Kidney (tissue), 13 donors: ENCODE measurements at regions not wholly inside any gene's neighbourhood (a gene's known extent, or its start where the extent isn't known, plus 50 kb on each side); places are given as distances from the start of the nearest gene placed in this dataset.
"Not testable (repeated sequence)": the region's sequence is repeated elsewhere in the genome, so short reads cannot be mapped to it uniquely, and the experiment has no call there.

Experiments used
- DNase-seq, 5 donors: peaks; one replicate each; pipeline ENCODE4 v3.0.0-alpha.2; 2013 to 2020
- FAIRE-seq: peaks from 2 replicates; lab custom pipeline; 2012; peaks lifted over from hg19 to GRCh38; lab: Jason Lieb, UNC
- H3K27ac ChIP-seq, 2 donors: one replicate each; pipeline ENCODE4 v1.7.0; 2013; ENCODE audit warnings: low read depth in 2 of 2, low read length in 2 of 2, inconsistent platforms in 1 of 2
- H3K27me3 ChIP-seq: one replicate; pipeline ENCODE4 v1.7.1; 2013; ENCODE audit warnings: low read length, inconsistent platforms; ENCODE audit not compliant: control insufficient read depth, insufficient read depth
- H3K36me3 ChIP-seq, 3 donors: one replicate each; pipeline versions ENCODE4 v1.7.0 to v1.7.1; 2013; ENCODE audit warnings: low read length in 3 of 3, control low read depth in 1 of 3, inconsistent platforms in 1 of 3; ENCODE audit not compliant: insufficient read depth in 3 of 3, control insufficient read depth in 2 of 3
- H3K4me1 ChIP-seq, 3 donors: one replicate each; pipeline versions ENCODE4 v1.7.0 to v1.7.1; 2013; ENCODE audit warnings: low read length in 3 of 3, inconsistent platforms in 1 of 3, low read depth in 1 of 3; ENCODE audit not compliant: control insufficient read depth in 2 of 3, insufficient read depth in 2 of 3
- H3K4me3 ChIP-seq, 3 donors: one replicate each; pipeline versions ENCODE4 v1.7.0 to v1.8.1; 2013; ENCODE audit warnings: low read length in 3 of 3, control low read depth in 1 of 3, inconsistent platforms in 1 of 3
- H3K9ac ChIP-seq, 3 donors: one replicate each; pipeline versions ENCODE4 v1.7.0 to v1.7.1; 2013; ENCODE audit warnings: low read length in 3 of 3, control low read depth in 1 of 3, inconsistent platforms in 1 of 3
- H3K9me3 ChIP-seq, 3 donors: one replicate each; pipeline versions ENCODE4 v1.7.0 to v1.7.1; 2013; ENCODE audit warnings: low read length in 3 of 3, control low read depth in 1 of 3, inconsistent platforms in 1 of 3; ENCODE audit not compliant: control insufficient read depth in 2 of 3, insufficient read depth in 1 of 3
- intact Hi-C: fragments of 100-400 bp; cut with DNase I; formaldehyde crosslinking; loops from one replicate; pipeline ENCODE4 v1.11.1; 2022
- TF ChIP-seq, protein P1 (sequence below): IDR thresholded peaks from 3 replicates; pipeline ENCODE4 v1.5.1; 2012; ENCODE audit warnings: mild to moderate bottlenecking, moderate library complexity, borderline replicate concordance; ENCODE audit not compliant: insufficient read depth; ENCODE audit errors: extremely low read depth
- donor health status: control.
- donor health status: control.
- donor health status: control.
- donor health status: control.
- donor health status: control.
- donor health status: DM: yes; HTN: yes; CAD: no.
- donor health status: Normal renal cell carcinoma (clear cell type).

DNA sequence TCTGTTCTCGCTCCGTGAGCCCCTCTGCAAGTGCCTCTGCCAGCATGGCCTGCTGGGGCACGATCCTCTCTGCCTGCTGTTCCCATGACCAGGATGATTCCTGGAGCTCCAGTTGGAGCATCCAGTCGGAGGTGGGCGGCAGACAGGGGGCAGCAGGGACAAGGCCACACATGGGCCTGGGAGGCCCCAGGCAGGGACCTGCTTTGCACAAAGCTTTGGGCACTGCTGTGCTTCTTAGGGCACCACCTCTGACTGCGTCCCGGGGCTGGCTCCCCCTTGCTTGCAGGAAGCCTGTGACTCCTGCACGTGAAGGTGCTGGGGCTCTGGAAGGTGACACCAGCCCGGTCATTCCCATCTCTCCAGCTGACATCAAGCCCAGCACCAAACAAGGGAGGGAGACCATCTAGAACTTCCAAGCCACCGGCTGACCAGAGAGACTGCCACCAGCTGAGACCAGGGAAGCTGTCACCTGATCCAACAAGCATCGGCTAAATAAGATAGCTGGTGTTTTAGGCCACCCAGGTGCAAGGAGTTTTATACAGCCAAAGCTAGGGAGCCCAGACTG, 174.8 kb upstream of the FOXD4L5 start:
- Histone ChIP-seq H3K9me3 (no peaks in the 10 kb centered on the region), H3K27ac (no peak overlapping the region), H3K9ac (no peak overlapping the region), H3K27me3 (no peaks in the 10 kb centered on the region), H3K36me3 (no peaks in the 10 kb centered on the region), H3K4me3 (no peak overlapping the region), H3K4me1 (no peaks in the 10 kb centered on the region)
- DNase-seq (no peak), FAIRE-seq (no peak)
- TF ChIP-seq, protein P1, sequence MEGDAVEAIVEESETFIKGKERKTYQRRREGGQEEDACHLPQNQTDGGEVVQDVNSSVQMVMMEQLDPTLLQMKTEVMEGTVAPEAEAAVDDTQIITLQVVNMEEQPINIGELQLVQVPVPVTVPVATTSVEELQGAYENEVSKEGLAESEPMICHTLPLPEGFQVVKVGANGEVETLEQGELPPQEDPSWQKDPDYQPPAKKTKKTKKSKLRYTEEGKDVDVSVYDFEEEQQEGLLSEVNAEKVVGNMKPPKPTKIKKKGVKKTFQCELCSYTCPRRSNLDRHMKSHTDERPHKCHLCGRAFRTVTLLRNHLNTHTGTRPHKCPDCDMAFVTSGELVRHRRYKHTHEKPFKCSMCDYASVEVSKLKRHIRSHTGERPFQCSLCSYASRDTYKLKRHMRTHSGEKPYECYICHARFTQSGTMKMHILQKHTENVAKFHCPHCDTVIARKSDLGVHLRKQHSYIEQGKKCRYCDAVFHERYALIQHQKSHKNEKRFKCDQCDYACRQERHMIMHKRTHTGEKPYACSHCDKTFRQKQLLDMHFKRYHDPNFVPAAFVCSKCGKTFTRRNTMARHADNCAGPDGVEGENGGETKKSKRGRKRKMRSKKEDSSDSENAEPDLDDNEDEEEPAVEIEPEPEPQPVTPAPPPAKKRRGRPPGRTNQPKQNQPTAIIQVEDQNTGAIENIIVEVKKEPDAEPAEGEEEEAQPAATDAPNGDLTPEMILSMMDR, result no peak
- intact Hi-C loops, result no loop called here

DNA sequence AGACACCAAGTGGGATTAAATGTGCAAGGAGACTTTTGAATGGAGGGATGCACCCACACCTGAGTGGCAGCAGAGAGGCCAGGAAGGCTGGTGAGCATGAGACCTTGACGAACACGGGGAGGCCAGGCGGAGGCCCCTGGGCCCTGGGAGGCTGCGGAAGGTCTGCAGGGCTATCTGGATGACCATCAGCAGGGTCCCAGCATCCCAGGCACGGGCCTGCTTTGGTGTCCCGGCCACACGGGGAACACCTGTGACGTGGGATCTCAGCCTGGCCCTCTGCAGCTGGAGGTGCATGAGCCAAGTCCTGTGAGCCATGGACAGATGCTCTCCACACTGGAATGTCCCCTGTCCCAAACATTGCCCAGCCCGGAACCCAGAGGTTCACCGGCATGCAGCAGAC, 174.0 kb upstream of the FOXD4L5 start:
- no peaks in the 10 kb centered on the region for H3K36me3 ChIP-seq
- no peak overlapping the region for H3K4me3 ChIP-seq
- DNase-seq (no peak), FAIRE-seq (no peak)
- H3K27ac ChIP-seq, result no peak overlapping the region
- H3K4me1 ChIP-seq, result no peaks in the 10 kb centered on the region
- intact Hi-C loops, result no loop called here
- no peaks in the 10 kb centered on the region for H3K27me3 ChIP-seq
- H3K9ac ChIP-seq, result no peak overlapping the region
- H3K9me3 ChIP-seq, result no peaks in the 10 kb centered on the region
- TF ChIP-seq, protein P1, result no peak

DNA sequence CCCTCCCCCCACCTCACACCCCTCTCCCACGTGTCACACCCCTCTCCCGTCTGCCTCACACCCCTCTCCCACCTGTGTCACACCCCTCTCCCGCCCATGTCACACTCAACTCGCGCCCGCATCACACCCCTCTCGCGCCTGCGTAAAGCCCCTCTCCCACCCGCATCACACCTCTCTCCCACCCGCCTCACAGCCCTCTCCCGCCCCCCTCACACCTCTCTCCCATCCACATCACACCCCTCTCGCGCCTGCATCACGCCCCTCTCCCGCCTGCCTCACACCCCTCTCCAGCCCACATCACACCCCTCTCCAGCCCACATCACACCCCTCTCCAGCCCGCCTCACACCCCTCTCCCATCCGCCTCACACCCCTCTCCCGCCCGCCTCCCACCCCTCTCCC, 173.5 kb upstream of the FOXD4L5 start:
- intact Hi-C loops, result no loop called here
- FAIRE-seq (no peak), DNase-seq (peak in 1 of 5 donors; percentile 48)
- H3K27ac ChIP-seq, result no peak overlapping the region
- H3K27me3 ChIP-seq, result no peaks in the 10 kb centered on the region
- no peaks in the 10 kb centered on the region for H3K36me3 ChIP-seq
- TF ChIP-seq, protein P1, result no peak
- no peak overlapping the region for H3K4me3 ChIP-seq
- H3K9me3 ChIP-seq, result no peaks in the 10 kb centered on the region
- no peaks in the 10 kb centered on the region for H3K4me1 ChIP-seq
- H3K9ac ChIP-seq, result no peak overlapping the region

DNA sequence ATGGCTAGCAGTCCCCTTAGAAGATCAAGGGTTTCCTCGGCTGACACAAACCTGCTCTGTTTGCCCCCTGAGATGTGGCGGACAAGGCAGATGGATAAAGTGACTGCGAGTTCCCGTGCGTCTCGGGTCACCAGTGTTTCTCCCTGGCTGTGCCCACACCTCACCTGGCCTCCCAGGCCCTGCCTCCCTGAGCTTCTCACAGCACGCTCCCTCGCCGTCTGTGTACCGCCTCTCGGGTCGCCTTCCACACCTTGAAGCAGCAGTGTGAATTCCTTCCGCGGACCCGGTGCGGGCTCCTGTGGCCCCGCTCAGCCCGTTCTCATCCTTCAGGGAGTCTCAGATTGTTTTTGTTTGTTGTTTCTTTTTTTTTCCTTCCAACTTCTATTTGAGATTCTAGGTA, 172.0 kb upstream of the FOXD4L5 start:
- H3K27me3 ChIP-seq, H3K9me3 ChIP-seq, H3K27ac ChIP-seq, FAIRE-seq, H3K4me1 ChIP-seq, H3K9ac ChIP-seq, H3K36me3 ChIP-seq, intact Hi-C loops, H3K4me3 ChIP-seq: not testable (repeated sequence)
- DNase-seq, result peak in 1 of 5 donors; percentile 48

DNA sequence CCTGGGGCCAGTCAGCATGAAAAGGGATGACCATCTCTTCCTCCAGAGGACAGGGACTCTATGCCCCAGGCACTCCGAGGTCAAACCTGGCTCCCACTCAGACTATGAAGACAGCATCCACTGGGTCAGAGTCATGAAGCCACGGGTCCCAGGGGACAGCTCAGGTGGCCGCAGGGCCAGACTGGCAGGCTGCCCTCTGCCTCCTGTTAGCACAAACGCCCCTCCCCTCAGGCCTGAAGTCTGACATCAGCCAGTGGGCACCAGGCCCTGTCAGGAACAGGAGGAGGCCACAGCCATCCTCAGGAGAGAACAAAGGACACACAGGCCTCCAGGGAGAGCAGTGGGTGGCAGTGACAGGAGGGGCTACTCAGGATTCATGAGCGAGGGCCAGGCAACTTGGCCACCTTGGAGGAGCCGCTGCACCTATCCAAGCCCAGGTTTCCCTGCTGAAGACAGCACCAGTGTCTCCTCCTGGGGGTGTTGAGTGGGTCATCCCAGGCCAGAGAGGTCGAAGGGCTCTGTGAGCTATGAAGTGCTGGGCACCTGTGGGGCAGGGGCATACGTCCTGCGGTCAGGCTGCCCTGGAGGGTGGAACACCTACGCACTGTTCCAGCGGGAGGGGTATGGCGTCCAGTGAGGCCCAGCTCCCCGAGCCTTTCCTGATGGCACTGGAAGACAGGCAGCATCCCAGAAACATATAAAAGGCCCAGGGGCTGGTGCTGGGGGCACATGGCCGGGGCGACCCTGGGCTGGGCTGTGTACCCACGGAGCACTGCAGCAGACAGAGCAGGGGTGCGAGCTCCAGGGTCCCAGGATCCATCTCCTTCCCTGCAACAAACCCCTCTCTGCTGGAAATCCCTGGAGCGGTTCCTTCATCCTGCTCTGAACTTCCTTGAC, 171.0 kb upstream of the FOXD4L5 start:
- H3K4me1 ChIP-seq, intact Hi-C loops, FAIRE-seq, H3K36me3 ChIP-seq, H3K27ac ChIP-seq, H3K4me3 ChIP-seq, H3K9me3 ChIP-seq, H3K9ac ChIP-seq, H3K27me3 ChIP-seq: not testable (repeated sequence)
- DNase-seq, result peak in 1 of 5 donors; percentile 49

DNA sequence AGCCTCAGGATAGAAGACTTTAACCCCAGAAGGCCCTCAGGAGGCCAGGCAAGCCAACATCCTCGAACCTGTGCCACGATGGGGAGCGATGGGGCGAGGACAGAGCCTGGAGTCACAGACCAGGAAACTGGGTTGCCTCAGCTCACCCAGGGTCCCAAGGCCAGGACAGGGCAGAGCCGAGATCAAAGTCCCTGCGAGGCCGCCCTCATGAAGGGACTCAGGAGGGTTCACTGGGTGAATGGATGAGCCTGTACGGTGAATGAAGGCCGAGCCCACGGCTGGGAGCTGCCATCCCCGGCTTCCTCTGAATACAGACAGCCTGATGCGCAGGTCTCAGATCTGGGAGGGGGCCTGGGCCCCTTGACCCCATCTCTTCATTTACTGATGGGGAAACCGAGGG, 170.1 kb upstream of the FOXD4L5 start:
- H3K36me3 ChIP-seq, intact Hi-C loops, FAIRE-seq, H3K9ac ChIP-seq, H3K4me1 ChIP-seq, H3K27me3 ChIP-seq, H3K27ac ChIP-seq, H3K4me3 ChIP-seq, H3K9me3 ChIP-seq: not testable (repeated sequence)
- peak in 1 of 5 donors; percentile 30 for DNase-seq
